Endothelial cell of umbilical vein (primary cell): ENCODE measurements at regions not wholly inside any gene's neighbourhood (a gene's known extent, or its start where the extent isn't known, plus 50 kb on each side); places are given as distances from the start of the nearest gene placed in this dataset.

ENCODE experiments used
- BruUV-seq: library from RNA; stranded (reverse); fragments of 400-500 nt; replicated peaks from 2 replicates; lab custom pipeline; 2021; lab: Mats Ljungman, UMichigan
- CTCF ChIA-PET: fragments of 300-600, 350-600 bp; sonication (Branson Sonifier 250); formaldehyde crosslinking; loops from one replicate; lab custom pipeline; 2021; ENCODE audit warnings: antibody characterized with exemption, inconsistent platforms; lab: Charles Lee
- POLR2A ChIA-PET: fragments of 300-600, 350-600 bp; sonication (Branson Sonifier 250); formaldehyde crosslinking; loops from one replicate; lab custom pipeline; 2021; ENCODE audit warnings: antibody characterized with exemption, inconsistent platforms; lab: Charles Lee
- DNase-seq: peaks from one replicate; pipeline ENCODE4 v3.0.0-alpha.2; 2011; ENCODE audit warnings: low read depth, low spot score
- FAIRE-seq: peaks from 2 replicates; lab custom pipeline; 2011; peaks lifted over from hg19 to GRCh38; lab: Jason Lieb, UNC
- H2AFZ ChIP-seq: 2 replicates; pipeline ENCODE4 v1.6.0; 2012; ENCODE audit warnings: low read depth, low read length, control low read depth, inconsistent platforms
- H3K27ac ChIP-seq: 2 replicates; pipeline ENCODE4 v1.5.1; 2011; ENCODE audit warnings: low read depth, mild to moderate bottlenecking, control low read depth, low read length, moderate library complexity; ENCODE audit not compliant: insufficient read depth
- H3K27me3 ChIP-seq, 2 experiments: 2 replicates each; pipeline versions ENCODE4 v1.6.0 to v1.6.1; 2011; ENCODE audit warnings: low read length in 2 of 2, mixed read lengths in 1 of 2; ENCODE audit not compliant: control insufficient read depth in 2 of 2, insufficient read depth in 2 of 2
- H3K36me3 ChIP-seq, 2 experiments: 2 replicates in 1 of 2; 3 replicates in 1 of 2; pipeline ENCODE4 v1.5.1; 2011; ENCODE audit warnings: low read length in 2 of 2, mild to moderate bottlenecking in 1 of 2, moderate library complexity in 1 of 2; ENCODE audit not compliant: control insufficient read depth in 2 of 2, insufficient read depth in 2 of 2; ENCODE audit errors: extremely low read depth in 1 of 2
- H3K4me1 ChIP-seq: 3 replicates; pipeline ENCODE4 v1.5.1; 2011; ENCODE audit warnings: mild to moderate bottlenecking, low read length; ENCODE audit not compliant: control insufficient read depth, insufficient read depth; ENCODE audit errors: extremely low read depth
- H3K4me2 ChIP-seq: 2 replicates; pipeline ENCODE4 v1.6.1; 2011; ENCODE audit warnings: low read length, control low read depth, mixed read lengths; ENCODE audit not compliant: insufficient read depth
- H3K4me3 ChIP-seq, 3 experiments: fragments of 200-600 bp in 1 of 3; sonication (generic), shearing (Covaris generic) in 1 of 3; replicated peaks in 1 of 3; 2 replicates each; pipeline ENCODE4 v1.5.1; 2011 to 2016; ENCODE audit warnings: control low read depth in 3 of 3, low read length in 3 of 3, mild to moderate bottlenecking in 2 of 3, inconsistent platforms in 1 of 3, low read depth in 1 of 3, moderate library complexity in 1 of 3; ENCODE audit not compliant: insufficient read depth in 1 of 3
- H3K79me2 ChIP-seq: 2 replicates; pipeline ENCODE4 v1.6.0; 2012; ENCODE audit warnings: low read length, inconsistent platforms; ENCODE audit not compliant: control insufficient read depth, insufficient read depth
- H3K9ac ChIP-seq: replicated peaks from 2 replicates; pipeline ENCODE3; 2011; ENCODE audit warnings: low read length, control low read depth; ENCODE audit not compliant: insufficient read depth; ENCODE audit errors: extremely low read depth
- H3K9me1 ChIP-seq: replicated peaks from 3 replicates; pipeline ENCODE4 v1.6.0; 2011; ENCODE audit warnings: mild to moderate bottlenecking, low read length; ENCODE audit not compliant: control insufficient read depth, insufficient read depth; ENCODE audit errors: extremely low read depth
- H3K9me3 ChIP-seq: replicated peaks from 2 replicates; pipeline ENCODE4 v1.5.1; 2012; ENCODE audit warnings: low read length, inconsistent platforms; ENCODE audit not compliant: control insufficient read depth, insufficient read depth
- H4K20me1 ChIP-seq: replicated peaks from 2 replicates; pipeline ENCODE3; 2011; ENCODE audit warnings: mild to moderate bottlenecking, low read length; ENCODE audit not compliant: control insufficient read depth, insufficient read depth; ENCODE audit errors: extremely low read depth
- EZH2 ChIP-seq: IDR thresholded peaks from 2 replicates; pipeline ENCODE4 v1.6.1; 2012; ENCODE audit warnings: borderline replicate concordance, low read depth, mild to moderate bottlenecking, moderate library complexity, low read length, inconsistent platforms; ENCODE audit not compliant: severe bottlenecking
- FOS ChIP-seq: IDR thresholded peaks from 2 replicates; pipeline ENCODE4 v1.6.1; 2011; ENCODE audit warnings: mild to moderate bottlenecking, low read length, moderate library complexity, borderline replicate concordance; ENCODE audit not compliant: insufficient read depth
- GATA2 ChIP-seq: IDR thresholded peaks from 2 replicates; pipeline ENCODE4 v1.7.0; 2011; ENCODE audit warnings: low read depth, mild to moderate bottlenecking, moderate library complexity, mixed read lengths, low read length; ENCODE audit not compliant: insufficient read length, insufficient read depth
- JUN ChIP-seq: IDR thresholded peaks from 2 replicates; pipeline ENCODE4 v1.6.1; 2011; ENCODE audit warnings: borderline replicate concordance, low read depth; ENCODE audit not compliant: insufficient read length, insufficient read depth
- MYC ChIP-seq: IDR thresholded peaks from one replicate; pipeline ENCODE4 v1.6.1; 2011; ENCODE audit warnings: mild to moderate bottlenecking, low read depth, low read length
- POLR2A ChIP-seq: IDR thresholded peaks from 2 replicates; pipeline ENCODE4 v1.6.1; 2012; ENCODE audit warnings: low read depth, mild to moderate bottlenecking, control low read depth, low read length
- POLR2AphosphoS5 ChIP-seq: IDR thresholded peaks from 2 replicates; pipeline ENCODE4 v1.6.1; 2012; ENCODE audit warnings: low read depth, mild to moderate bottlenecking, control low read depth, low read length, moderate library complexity; ENCODE audit not compliant: insufficient read depth
- dilution Hi-C: fragments of 300-500 bp; cut with MboI; formaldehyde crosslinking; loops from one replicate; pipeline ENCODE4 v1.15.0; 2019; ENCODE audit warnings: low sequenced_read_pairs; ENCODE audit not compliant: extremely low pct_ligation_motif_present
- intact Hi-C: fragments of 100-400 bp; cut with micrococcal nuclease; formaldehyde crosslinking; loops from one replicate; pipeline ENCODE4 v1.10.0; 2022
- TF ChIP-seq, protein P1 (sequence below), 2 donors: IDR thresholded peaks; 1 replicate in 1 of 2; 2 replicates in 1 of 2; pipeline ENCODE4 v1.5.1; 2011; ENCODE audit warnings: low read length in 2 of 2, mild to moderate bottlenecking in 2 of 2, moderate library complexity in 2 of 2, control low read depth in 1 of 2, inconsistent platforms in 1 of 2, low read depth in 1 of 2; ENCODE audit not compliant: insufficient read depth in 1 of 2; ENCODE audit errors: extremely low read depth in 1 of 2
- TF ChIP-seq, protein P2 (sequence below): IDR thresholded peaks from 2 replicates; pipeline ENCODE4 v1.6.1; 2011; ENCODE audit not compliant: insufficient read depth, insufficient read length

DNA sequence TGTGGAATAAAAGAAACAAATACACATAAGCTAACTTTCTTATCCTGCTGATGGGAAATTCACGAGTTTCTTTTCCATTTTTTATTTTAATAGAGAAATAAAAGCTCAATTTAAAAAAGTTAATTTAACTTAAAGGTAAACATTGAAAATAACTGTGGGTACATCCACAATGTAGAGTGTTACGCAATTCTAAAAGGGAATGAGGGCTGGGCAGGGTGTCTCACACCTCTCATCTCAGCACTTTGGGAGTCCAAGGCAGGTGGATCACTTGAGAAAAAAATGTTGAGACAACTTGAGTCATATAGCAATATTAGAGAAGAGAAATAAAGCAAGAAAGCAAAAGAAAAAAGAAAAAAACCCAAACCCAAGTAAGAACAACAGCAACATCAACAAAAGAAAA, 207.0 kb downstream of the DIPK2A start:
- no peaks in the 10 kb centered on the region for H3K9me3 ChIP-seq
- H2AFZ ChIP-seq: no peak overlapping the region
- H3K36me3 ChIP-seq: no peaks in the 10 kb centered on the region
- POLR2A ChIA-PET: no interaction called here
- FAIRE-seq (no peak), DNase-seq (no peak)
- H3K9me1 ChIP-seq: no peaks in the 10 kb centered on the region
- CTCF ChIA-PET: no interaction called here
- TF ChIP-seq JUN (no peak), POLR2A (no peak), EZH2 (no peak), GATA2 (no peak), FOS (no peak), MYC (no peak), POLR2AphosphoS5 (no peak)
- TF ChIP-seq, protein P1, sequence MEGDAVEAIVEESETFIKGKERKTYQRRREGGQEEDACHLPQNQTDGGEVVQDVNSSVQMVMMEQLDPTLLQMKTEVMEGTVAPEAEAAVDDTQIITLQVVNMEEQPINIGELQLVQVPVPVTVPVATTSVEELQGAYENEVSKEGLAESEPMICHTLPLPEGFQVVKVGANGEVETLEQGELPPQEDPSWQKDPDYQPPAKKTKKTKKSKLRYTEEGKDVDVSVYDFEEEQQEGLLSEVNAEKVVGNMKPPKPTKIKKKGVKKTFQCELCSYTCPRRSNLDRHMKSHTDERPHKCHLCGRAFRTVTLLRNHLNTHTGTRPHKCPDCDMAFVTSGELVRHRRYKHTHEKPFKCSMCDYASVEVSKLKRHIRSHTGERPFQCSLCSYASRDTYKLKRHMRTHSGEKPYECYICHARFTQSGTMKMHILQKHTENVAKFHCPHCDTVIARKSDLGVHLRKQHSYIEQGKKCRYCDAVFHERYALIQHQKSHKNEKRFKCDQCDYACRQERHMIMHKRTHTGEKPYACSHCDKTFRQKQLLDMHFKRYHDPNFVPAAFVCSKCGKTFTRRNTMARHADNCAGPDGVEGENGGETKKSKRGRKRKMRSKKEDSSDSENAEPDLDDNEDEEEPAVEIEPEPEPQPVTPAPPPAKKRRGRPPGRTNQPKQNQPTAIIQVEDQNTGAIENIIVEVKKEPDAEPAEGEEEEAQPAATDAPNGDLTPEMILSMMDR (IDR thresholded peaks at IDR 0.05; ENCODE audit: extremely low read depth in 1 of 2, insufficient read depth in 1 of 2, low read depth in 1 of 2, low read length in 2 of 2): no peak
- TF ChIP-seq, protein P2, sequence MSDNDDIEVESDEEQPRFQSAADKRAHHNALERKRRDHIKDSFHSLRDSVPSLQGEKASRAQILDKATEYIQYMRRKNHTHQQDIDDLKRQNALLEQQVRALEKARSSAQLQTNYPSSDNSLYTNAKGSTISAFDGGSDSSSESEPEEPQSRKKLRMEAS: no peak
- intact Hi-C loops: no loop called here
- H3K4me3 ChIP-seq: no peak overlapping the region
- no peak overlapping the region for H3K9ac ChIP-seq
- H3K4me1 ChIP-seq: no peaks in the 10 kb centered on the region
- H4K20me1 ChIP-seq: no peaks in the 10 kb centered on the region
- no peak overlapping the region for H3K27ac ChIP-seq
- H3K4me2 ChIP-seq: no peak overlapping the region
- H3K79me2 ChIP-seq: no peaks in the 10 kb centered on the region
- no TSS peak for BruUV-seq
- no peaks in the 10 kb centered on the region for H3K27me3 ChIP-seq
- dilution Hi-C loops: no loop called here
